GM23248 (cell line): ENCODE measurements at regions not wholly inside any gene's neighbourhood (a gene's known extent, or its start where the extent isn't known, plus 50 kb on each side); places are given as distances from the start of the nearest gene placed in this dataset.

Experiments used
- DNase-seq: peaks from one replicate; pipeline ENCODE4 v3.0.0-alpha.2; 2015
- H2AFZ ChIP-seq: fragments of 200-600 bp; sonication (generic); 2 replicates; pipeline ENCODE4 v1.6.1; 2016; ENCODE audit warnings: antibody characterized with exemption
- H3F3A ChIP-seq: fragments of 200-600 bp; sonication (generic); 2 replicates; pipeline ENCODE4 v1.6.1; 2016; ENCODE audit warnings: mild to moderate bottlenecking, antibody characterized with exemption, mixed run types; ENCODE audit not compliant: insufficient read depth
- H3K27ac ChIP-seq: fragments of 200-600 bp; sonication (generic); 2 replicates; pipeline ENCODE4 v1.5.1; 2016; ENCODE audit warnings: mild to moderate bottlenecking
- H3K27me3 ChIP-seq: fragments of 200-600 bp; sonication (generic); replicated peaks from 2 replicates; pipeline ENCODE4 v1.6.1; 2016; ENCODE audit warnings: mild to moderate bottlenecking; ENCODE audit not compliant: insufficient read depth
- H3K36me3 ChIP-seq: fragments of 200-600 bp; sonication (generic); 2 replicates; pipeline ENCODE4 v1.6.1; 2016; ENCODE audit warnings: low read depth, mild to moderate bottlenecking
- H3K4me1 ChIP-seq: fragments of 200-600 bp; sonication (generic); 2 replicates; pipeline ENCODE4 v1.6.1; 2016; ENCODE audit warnings: mild to moderate bottlenecking; ENCODE audit not compliant: insufficient read depth
- H3K4me2 ChIP-seq: fragments of 200-600 bp; sonication (generic); one replicate; pipeline ENCODE4 v1.6.1; 2016; ENCODE audit warnings: mild to moderate bottlenecking; ENCODE audit not compliant: unreplicated experiment
- H3K4me3 ChIP-seq: fragments of 200-600 bp; sonication (generic); 2 replicates; pipeline ENCODE4 v1.5.1; 2016; ENCODE audit warnings: mild to moderate bottlenecking
- H3K79me2 ChIP-seq: fragments of 200-600 bp; sonication (generic); 2 replicates; pipeline ENCODE4 v1.6.1; 2016; ENCODE audit warnings: mild to moderate bottlenecking; ENCODE audit not compliant: insufficient read depth
- H3K9ac ChIP-seq: fragments of 200-600 bp; sonication (generic); 2 replicates; pipeline ENCODE4 v1.6.1; 2016; ENCODE audit warnings: mild to moderate bottlenecking
- H3K9me2 ChIP-seq: fragments of 200-600 bp; sonication (generic); 2 replicates; pipeline ENCODE4 v1.6.1; 2016; ENCODE audit warnings: mixed run types, mild to moderate bottlenecking, moderate library complexity; ENCODE audit not compliant: insufficient read depth
- H3K9me3 ChIP-seq: fragments of 200-600 bp; sonication (generic); one replicate; pipeline ENCODE4 v1.6.1; 2017; ENCODE audit warnings: low read depth
- H4K20me1 ChIP-seq: fragments of 200-600 bp; sonication (generic); 2 replicates; pipeline ENCODE4 v1.6.0; 2016; ENCODE audit not compliant: insufficient read depth
- EZH2 ChIP-seq: fragments of 200-600 bp; sonication (generic); IDR thresholded peaks from 2 replicates; pipeline ENCODE4 v1.6.1; 2018; ENCODE audit warnings: antibody characterized with exemption, mild to moderate bottlenecking; ENCODE audit not compliant: insufficient read depth, poor library complexity, severe bottlenecking
- EZH2phosphoT487 ChIP-seq: fragments of 200-600 bp; sonication (generic); IDR thresholded peaks from 2 replicates; pipeline ENCODE4 v1.6.1; 2018; ENCODE audit warnings: antibody characterized with exemption, moderate library complexity, mild to moderate bottlenecking, low read depth; ENCODE audit not compliant: insufficient read depth
- WGBS, 2 experiments: methylation state at CpG; one replicate each; pipeline ENCODE4 v1.1.6; 2015 to 2017; ENCODE audit warnings: low lambda C conversion rate in 2 of 2, low coverage in 1 of 2; ENCODE audit errors: missing lambda C conversion rate in 2 of 2; 5-methylcytosine and 5-hydroxymethylcytosine counted together
- in situ Hi-C: fragments of 300-500 bp; cut with MboI; formaldehyde crosslinking; loops from 2 replicates; pipeline ENCODE4 v1.15.0; 2020

GRCh38 chr2:22897428-22897827 lies 487.6 kb upstream of the KLHL29 start:
- H3K4me3 ChIP-seq, result no peak overlapping the region
- in situ Hi-C loops, result no loop called here
- H3K79me2 ChIP-seq, result no peaks in the 10 kb centered on the region
- no peaks in the 10 kb centered on the region for H3K9me2 ChIP-seq
- no peak for TF ChIP-seq EZH2phosphoT487
- TF ChIP-seq EZH2, result no peak
- H3K4me1 ChIP-seq, result no peaks in the 10 kb centered on the region
- no peaks in the 10 kb centered on the region for H4K20me1 ChIP-seq
- no peak overlapping the region for H3K27ac ChIP-seq
- no peaks in the 10 kb centered on the region for H3K27me3 ChIP-seq
- H3K9me3 ChIP-seq, result no peaks in the 10 kb centered on the region
- H2AFZ ChIP-seq, result no peak overlapping the region
- DNase-seq, result no peak
- no peak overlapping the region for H3K9ac ChIP-seq
- no peaks in the 10 kb centered on the region for H3K36me3 ChIP-seq
- no peaks in the 10 kb centered on the region for H3F3A ChIP-seq
- WGBS, 2 experiments, result 20 to 31% methylated on average over 2 of the region's 2 CpGs
- H3K4me2 ChIP-seq, result no peak overlapping the region

GRCh38 chr2:22900674-22901073 lies 484.3 kb upstream of the KLHL29 start:
- H3K27ac ChIP-seq, result no peak overlapping the region
- in situ Hi-C loops, result no loop called here
- no peaks in the 10 kb centered on the region for H3F3A ChIP-seq
- H3K4me3 ChIP-seq, result no peak overlapping the region
- no peaks in the 10 kb centered on the region for H3K79me2 ChIP-seq
- no peaks in the 10 kb centered on the region for H3K9me2 ChIP-seq
- 1 to 6% methylated on average over 2 of the region's 2 CpGs for WGBS, 2 experiments
- no peak overlapping the region for H3K4me2 ChIP-seq
- H3K27me3 ChIP-seq, result no peaks in the 10 kb centered on the region
- H3K9ac ChIP-seq, result no peak overlapping the region
- no peak overlapping the region for H2AFZ ChIP-seq
- no peak for TF ChIP-seq EZH2phosphoT487
- no peak for TF ChIP-seq EZH2
- DNase-seq, result no peak
- no peaks in the 10 kb centered on the region for H3K36me3 ChIP-seq
- no peaks in the 10 kb centered on the region for H3K4me1 ChIP-seq
- no peaks in the 10 kb centered on the region for H3K9me3 ChIP-seq
- no peaks in the 10 kb centered on the region for H4K20me1 ChIP-seq

- Histone ChIP-seq H3K79me2 (no peaks in the 10 kb centered on the region), H3F3A (no peaks in the 10 kb centered on the region), H3K36me3 (no peaks in the 10 kb centered on the region), H3K9me2 (no peaks in the 10 kb centered on the region), H3K4me2 (no peak overlapping the region), H3K27me3 (no peaks in the 10 kb centered on the region), H3K4me3 (no peak overlapping the region), H3K27ac (no peak overlapping the region), H4K20me1 (no peaks in the 10 kb centered on the region), H2AFZ (no peak overlapping the region), H3K4me1 (no peaks in the 10 kb centered on the region), H3K9me3 (no peaks in the 10 kb centered on the region), H3K9ac (no peak overlapping the region)
- TF ChIP-seq EZH2phosphoT487 (no peak), EZH2 (no peak)
- DNase-seq, result no peak
- WGBS, 2 experiments, result 15 to 17% methylated on average over 9 of the region's 9 CpGs
- in situ Hi-C loops, result no loop called here
Observed at GRCh38 chr2:22901471-22902179, 483.4 kb upstream of the KLHL29 start.

- H4K20me1 ChIP-seq, result no peaks in the 10 kb centered on the region
- H3K9me2 ChIP-seq, result no peaks in the 10 kb centered on the region
- no peak overlapping the region for H3K27ac ChIP-seq
- H3K4me1 ChIP-seq, result no peaks in the 10 kb centered on the region
- no peak for TF ChIP-seq EZH2phosphoT487
- no peak for TF ChIP-seq EZH2
- H3K4me3 ChIP-seq, result no peak overlapping the region
- no peaks in the 10 kb centered on the region for H3F3A ChIP-seq
- no peaks in the 10 kb centered on the region for H3K9me3 ChIP-seq
- H3K4me2 ChIP-seq, result no peak overlapping the region
- no peaks in the 10 kb centered on the region for H3K79me2 ChIP-seq
- no peak overlapping the region for H3K9ac ChIP-seq
- no peak overlapping the region for H2AFZ ChIP-seq
- no peak for DNase-seq
- WGBS, 2 experiments, result 20 to 21% methylated on average over 5 of the region's 5 CpGs
- no peaks in the 10 kb centered on the region for H3K27me3 ChIP-seq
- in situ Hi-C loops, result no loop called here
- no peaks in the 10 kb centered on the region for H3K36me3 ChIP-seq
Observed at GRCh38 chr2:22902180-22902550, 482.8 kb upstream of the KLHL29 start.

- Histone ChIP-seq H3K9me3 (no peaks in the 10 kb centered on the region), H4K20me1 (no peaks in the 10 kb centered on the region), H3K9me2 (no peaks in the 10 kb centered on the region), H3K79me2 (no peaks in the 10 kb centered on the region), H3F3A (no peaks in the 10 kb centered on the region), H3K27me3 (no peaks in the 10 kb centered on the region), H3K36me3 (no peaks in the 10 kb centered on the region), H3K4me3 (no peak overlapping the region), H3K27ac (no peak overlapping the region), H3K9ac (no peak overlapping the region), H3K4me1 (no peaks in the 10 kb centered on the region), H3K4me2 (no peak overlapping the region), H2AFZ (no peak overlapping the region)
- DNase-seq, result no peak
- WGBS, 2 experiments, result 36 to 48% methylated on average over 6 of the region's 6 CpGs
- TF ChIP-seq EZH2, result no peak
- TF ChIP-seq EZH2phosphoT487, result no peak
- in situ Hi-C loops, result no loop called here
Observed at GRCh38 chr2:22902662-22903165, 482.3 kb upstream of the KLHL29 start.
